HepG2 (cell line): ENCODE measurements at regions not wholly inside any gene's neighbourhood (a gene's known extent, or its start where the extent isn't known, plus 50 kb on each side); places are given as distances from the start of the nearest gene placed in this dataset.
"Not testable (repeated sequence)": the region's sequence is repeated elsewhere in the genome, so short reads cannot be mapped to it uniquely, and the experiment has no call there.

Experiments used
- EP300 ChIP-seq, 3 experiments: sonication (generic) in 1 of 3; formaldehyde crosslinking in 1 of 3; IDR thresholded peaks; 2 replicates each; pipeline versions ENCODE4 v1.5.1 to v1.6.1; 2011 to 2020; ENCODE audit warnings: low read depth in 2 of 3, low read length in 2 of 3, borderline replicate concordance in 1 of 3, improper control_type of control experiment in 1 of 3, mild to moderate bottlenecking in 1 of 3, missing genetic modification reagents in 1 of 3, moderate library complexity in 1 of 3
- MAFK ChIP-seq, 2 experiments: IDR thresholded peaks in 1 of 2; conservative IDR thresholded peaks in 1 of 2; 2 replicates each; pipeline ENCODE4 v1.6.1; 2011; ENCODE audit warnings: improper control_type of control experiment in 2 of 2, low read length in 2 of 2
- NR3C1 ChIP-seq: sonication (generic); formaldehyde crosslinking; IDR thresholded peaks from 2 replicates; pipeline ENCODE4 v1.4.0; 2020; ENCODE audit warnings: missing genetic modification reagents
- PAF1 ChIP-seq: IDR thresholded peaks from 2 replicates; pipeline ENCODE4 v1.6.1; 2016; ENCODE audit warnings: missing genetic modification reagents, missing compliant biosample characterization
- YY1 ChIP-seq: IDR thresholded peaks from 2 replicates; pipeline ENCODE4 v1.6.1; 2011; ENCODE audit warnings: low read length, low read depth, moderate library complexity, mild to moderate bottlenecking; ENCODE audit not compliant: insufficient read depth, insufficient replicate concordance
- TF ChIP-seq, protein P1 (sequence below): sonication (generic); formaldehyde crosslinking; IDR thresholded peaks from 2 replicates; pipeline ENCODE4 v1.4.0; 2020; ENCODE audit warnings: missing genetic modification reagents
- TF ChIP-seq, protein P2 (sequence below): sonication (generic); formaldehyde crosslinking; IDR thresholded peaks from 2 replicates; pipeline ENCODE4 v1.5.0; 2020; ENCODE audit warnings: mild to moderate bottlenecking, missing genetic modification reagents, moderate library complexity
- TF ChIP-seq, protein P3 (sequence below): sonication (generic); formaldehyde crosslinking; IDR thresholded peaks from 2 replicates; pipeline ENCODE4 v1.4.0; 2020; ENCODE audit warnings: missing genetic modification reagents

DNA sequence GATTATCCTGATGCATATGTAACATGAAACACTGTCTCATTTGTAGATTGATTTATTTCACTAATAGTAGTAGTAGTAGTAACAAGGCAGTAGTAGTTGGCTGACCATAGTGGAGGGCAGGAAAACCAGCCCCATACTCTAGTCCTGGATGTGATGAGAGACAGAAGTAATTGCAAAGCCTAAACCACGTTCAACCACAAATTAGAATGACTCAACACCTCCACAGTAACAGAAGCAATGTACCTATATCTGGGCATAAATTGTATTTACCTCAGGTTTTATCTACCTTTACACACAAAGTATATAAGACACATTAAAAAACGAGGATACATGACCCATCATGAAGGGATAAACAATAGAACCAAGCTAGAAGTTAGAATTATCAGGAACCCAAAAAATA, 284.7 kb upstream of the RAI14 start:
- TF ChIP-seq NR3C1 (CRISPR knock-in tag); MAFK (conservative IDR thresholded peaks at IDR 0.05 in 1 of 2, IDR thresholded peaks at IDR 0.05 in 1 of 2; ENCODE audit: low read length in 2 of 2); YY1; EP300 (IDR thresholded peaks at IDR 0.05; ENCODE audit: low read depth in 2 of 2, low read length in 2 of 2); EP300 (CRISPR knock-in tag; IDR thresholded peaks at IDR 0.05; ENCODE audit: borderline replicate concordance); PAF1: not testable (repeated sequence)
- TF ChIP-seq, protein P1, sequence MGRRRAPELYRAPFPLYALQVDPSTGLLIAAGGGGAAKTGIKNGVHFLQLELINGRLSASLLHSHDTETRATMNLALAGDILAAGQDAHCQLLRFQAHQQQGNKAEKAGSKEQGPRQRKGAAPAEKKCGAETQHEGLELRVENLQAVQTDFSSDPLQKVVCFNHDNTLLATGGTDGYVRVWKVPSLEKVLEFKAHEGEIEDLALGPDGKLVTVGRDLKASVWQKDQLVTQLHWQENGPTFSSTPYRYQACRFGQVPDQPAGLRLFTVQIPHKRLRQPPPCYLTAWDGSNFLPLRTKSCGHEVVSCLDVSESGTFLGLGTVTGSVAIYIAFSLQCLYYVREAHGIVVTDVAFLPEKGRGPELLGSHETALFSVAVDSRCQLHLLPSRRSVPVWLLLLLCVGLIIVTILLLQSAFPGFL (CRISPR knock-in tag) = not testable (repeated sequence)
- TF ChIP-seq, protein P2, sequence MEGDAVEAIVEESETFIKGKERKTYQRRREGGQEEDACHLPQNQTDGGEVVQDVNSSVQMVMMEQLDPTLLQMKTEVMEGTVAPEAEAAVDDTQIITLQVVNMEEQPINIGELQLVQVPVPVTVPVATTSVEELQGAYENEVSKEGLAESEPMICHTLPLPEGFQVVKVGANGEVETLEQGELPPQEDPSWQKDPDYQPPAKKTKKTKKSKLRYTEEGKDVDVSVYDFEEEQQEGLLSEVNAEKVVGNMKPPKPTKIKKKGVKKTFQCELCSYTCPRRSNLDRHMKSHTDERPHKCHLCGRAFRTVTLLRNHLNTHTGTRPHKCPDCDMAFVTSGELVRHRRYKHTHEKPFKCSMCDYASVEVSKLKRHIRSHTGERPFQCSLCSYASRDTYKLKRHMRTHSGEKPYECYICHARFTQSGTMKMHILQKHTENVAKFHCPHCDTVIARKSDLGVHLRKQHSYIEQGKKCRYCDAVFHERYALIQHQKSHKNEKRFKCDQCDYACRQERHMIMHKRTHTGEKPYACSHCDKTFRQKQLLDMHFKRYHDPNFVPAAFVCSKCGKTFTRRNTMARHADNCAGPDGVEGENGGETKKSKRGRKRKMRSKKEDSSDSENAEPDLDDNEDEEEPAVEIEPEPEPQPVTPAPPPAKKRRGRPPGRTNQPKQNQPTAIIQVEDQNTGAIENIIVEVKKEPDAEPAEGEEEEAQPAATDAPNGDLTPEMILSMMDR (CRISPR knock-in tag) = not testable (repeated sequence)
- TF ChIP-seq, protein P3, sequence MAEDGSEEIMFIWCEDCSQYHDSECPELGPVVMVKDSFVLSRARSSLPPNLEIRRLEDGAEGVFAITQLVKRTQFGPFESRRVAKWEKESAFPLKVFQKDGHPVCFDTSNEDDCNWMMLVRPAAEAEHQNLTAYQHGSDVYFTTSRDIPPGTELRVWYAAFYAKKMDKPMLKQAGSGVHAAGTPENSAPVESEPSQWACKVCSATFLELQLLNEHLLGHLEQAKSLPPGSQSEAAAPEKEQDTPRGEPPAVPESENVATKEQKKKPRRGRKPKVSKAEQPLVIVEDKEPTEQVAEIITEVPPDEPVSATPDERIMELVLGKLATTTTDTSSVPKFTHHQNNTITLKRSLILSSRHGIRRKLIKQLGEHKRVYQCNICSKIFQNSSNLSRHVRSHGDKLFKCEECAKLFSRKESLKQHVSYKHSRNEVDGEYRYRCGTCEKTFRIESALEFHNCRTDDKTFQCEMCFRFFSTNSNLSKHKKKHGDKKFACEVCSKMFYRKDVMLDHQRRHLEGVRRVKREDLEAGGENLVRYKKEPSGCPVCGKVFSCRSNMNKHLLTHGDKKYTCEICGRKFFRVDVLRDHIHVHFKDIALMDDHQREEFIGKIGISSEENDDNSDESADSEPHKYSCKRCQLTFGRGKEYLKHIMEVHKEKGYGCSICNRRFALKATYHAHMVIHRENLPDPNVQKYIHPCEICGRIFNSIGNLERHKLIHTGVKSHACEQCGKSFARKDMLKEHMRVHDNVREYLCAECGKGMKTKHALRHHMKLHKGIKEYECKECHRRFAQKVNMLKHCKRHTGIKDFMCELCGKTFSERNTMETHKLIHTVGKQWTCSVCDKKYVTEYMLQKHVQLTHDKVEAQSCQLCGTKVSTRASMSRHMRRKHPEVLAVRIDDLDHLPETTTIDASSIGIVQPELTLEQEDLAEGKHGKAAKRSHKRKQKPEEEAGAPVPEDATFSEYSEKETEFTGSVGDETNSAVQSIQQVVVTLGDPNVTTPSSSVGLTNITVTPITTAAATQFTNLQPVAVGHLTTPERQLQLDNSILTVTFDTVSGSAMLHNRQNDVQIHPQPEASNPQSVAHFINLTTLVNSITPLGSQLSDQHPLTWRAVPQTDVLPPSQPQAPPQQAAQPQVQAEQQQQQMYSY (CRISPR knock-in tag) = not testable (repeated sequence)
